HG02938 (cell line): ENCODE measurements at regions not wholly inside any gene's neighbourhood (a gene's known extent, or its start where the extent isn't known, plus 50 kb on each side); places are given as distances from the start of the nearest gene placed in this dataset.

Experiments used
- ATAC-seq: cut with Tn5 transposase; IDR thresholded peaks from one replicate; pipeline ENCODE4 v1.9.1; 2021; ENCODE audit warnings: mild to moderate bottlenecking, moderate library complexity; ENCODE audit not compliant: unreplicated experiment

DNA sequence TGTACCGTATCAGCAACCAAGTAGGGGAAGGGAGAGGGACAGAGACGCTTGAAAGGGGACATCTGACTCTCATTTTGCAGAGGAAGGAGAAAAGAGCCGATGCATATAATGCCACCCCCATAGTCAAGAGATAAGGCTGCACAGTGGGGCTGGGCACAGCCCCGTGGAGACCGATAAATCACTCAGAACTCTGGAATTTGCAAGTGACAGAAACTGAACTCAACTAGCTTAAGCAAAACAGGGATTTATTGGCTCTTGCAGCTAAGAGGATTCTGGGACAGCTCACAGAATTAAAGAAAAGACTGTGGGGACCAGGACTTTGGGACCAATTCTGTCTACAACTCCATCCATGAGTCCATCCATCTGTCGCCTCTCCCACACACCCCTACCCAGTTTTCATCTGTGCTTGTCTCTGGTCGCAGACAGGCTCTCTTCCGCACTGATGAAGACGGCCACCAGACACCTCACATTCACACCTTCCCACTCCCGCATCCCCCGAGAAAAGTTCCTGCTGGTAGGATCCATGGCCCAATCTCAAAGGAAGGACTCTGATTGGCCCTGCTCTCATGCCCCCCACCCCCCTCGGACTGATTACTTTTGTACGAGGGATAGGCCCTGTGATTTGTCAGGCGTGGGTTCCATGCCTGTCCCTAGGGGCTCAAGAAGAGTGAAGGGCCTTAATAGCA, 105.9 kb upstream of the RPL38 start:
- ATAC-seq = no peak

DNA sequence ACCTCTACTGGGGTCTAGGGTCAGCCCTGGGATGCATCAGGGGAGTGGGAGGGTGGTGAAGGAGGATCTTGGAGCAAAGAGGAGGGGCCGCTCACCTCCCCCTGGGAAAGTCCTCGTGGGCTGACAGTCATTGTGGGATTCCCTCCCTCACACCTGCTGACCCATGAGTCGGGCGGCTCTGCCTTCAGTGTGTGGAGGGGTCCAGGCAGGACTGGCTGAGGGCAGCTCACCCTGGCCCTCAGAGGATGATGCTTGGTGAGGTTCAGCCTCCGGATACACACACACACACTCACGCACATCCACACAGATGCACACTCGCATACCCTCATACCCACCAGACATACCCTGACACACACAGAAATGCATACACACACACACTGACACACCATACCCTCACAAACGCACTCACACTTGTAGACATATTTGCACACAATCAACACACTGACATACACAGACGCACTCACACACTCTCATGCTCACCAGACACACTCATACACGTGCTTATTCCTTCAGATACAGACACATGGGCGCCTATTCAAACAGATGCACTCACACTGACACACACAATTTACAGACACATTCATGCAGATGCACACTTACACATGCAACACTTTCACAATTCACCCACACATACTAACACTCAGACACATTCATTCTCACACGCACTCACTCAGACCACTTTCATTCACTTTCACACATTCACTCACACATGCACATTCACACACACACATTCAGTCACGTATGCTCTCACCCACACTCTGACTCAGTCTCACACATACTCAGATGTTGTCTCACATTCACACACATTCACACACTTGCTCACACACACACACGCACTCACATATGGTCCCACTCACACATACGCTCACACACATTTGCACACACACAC, 105.1 kb upstream of the RPL38 start:
- ATAC-seq = no peak

DNA sequence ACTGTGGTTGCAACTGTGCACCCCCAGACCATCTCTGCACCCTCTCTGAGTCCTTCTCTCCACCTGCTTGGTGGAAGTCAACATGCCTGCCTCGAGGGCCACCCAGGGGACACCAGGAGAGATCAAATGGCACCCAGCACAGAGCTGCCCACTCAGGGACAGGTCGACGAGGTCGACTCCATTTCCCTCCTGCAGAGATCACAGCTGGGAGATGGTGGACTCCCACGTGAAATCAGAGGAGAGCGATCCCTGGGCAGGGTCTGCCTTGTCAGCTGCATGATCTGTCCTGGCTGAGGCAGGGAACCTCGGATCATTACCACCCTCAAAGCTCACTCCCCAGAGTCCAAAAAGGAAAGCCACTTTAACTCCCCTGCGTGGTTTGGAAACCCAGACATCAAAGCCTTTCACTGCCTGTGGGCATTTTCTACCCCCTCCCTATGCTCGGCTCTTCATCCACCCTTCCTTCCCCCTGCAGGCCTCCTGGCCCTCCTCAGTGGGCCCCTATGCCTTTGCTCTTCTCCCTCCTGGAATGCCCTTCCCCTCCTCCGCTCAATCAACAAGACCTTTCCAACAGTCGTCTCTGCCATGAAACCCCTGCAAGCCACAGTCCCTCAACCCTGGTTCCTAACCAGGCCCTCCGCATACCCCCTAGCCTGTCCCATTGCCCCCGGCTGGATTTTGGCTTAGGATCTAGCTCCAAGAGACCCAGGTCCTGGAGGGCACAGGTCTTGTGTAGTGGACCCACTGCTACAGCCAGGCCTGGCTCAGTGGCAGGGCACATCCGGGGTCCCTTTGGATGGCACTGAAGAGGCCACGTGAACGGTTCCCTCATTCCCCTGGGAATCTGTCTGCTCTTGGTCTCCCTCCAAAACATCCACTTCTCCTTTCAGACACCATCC, 103.8 kb upstream of the RPL38 start:
- no peak for ATAC-seq

DNA sequence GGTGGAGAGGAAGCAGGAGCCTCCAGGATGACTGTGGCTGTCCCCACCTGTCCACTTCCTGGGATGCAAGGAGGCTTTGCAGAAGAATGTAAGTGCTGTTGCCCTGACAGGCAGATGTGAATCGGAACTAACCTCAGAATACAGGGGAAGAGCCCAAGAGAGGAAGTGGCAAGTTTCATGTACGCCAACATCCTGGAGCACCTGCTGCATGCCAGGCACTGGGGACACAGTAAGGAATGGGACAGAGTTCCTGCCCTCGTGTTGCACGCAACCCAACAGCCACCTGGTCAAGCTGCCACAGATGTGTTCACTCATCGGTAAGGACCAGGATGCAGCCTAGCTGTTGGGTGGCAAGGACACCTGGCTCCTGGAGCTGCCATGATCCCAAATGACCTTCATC, 98.6 kb upstream of the RPL38 start:
- no peak for ATAC-seq

DNA sequence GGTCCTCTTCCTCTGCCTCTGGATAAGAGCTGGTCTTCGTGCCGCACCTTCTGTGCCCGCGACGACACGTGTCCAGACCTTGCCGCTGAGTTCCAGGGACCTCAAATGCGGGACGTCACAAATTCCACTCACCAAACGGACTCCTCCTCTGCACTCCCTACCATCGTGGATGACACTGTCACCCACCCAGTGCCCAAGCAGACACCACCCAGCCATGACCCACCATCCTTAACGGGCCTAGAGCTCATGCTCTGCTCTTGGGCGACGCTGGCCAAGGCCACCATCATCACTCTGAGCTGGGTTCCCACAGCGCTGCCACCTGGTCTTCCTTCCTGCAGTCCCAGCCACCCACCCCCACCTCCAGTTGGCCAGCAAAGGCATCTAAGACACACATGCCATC, 96.4 kb upstream of the RPL38 start:
- no peak for ATAC-seq

DNA sequence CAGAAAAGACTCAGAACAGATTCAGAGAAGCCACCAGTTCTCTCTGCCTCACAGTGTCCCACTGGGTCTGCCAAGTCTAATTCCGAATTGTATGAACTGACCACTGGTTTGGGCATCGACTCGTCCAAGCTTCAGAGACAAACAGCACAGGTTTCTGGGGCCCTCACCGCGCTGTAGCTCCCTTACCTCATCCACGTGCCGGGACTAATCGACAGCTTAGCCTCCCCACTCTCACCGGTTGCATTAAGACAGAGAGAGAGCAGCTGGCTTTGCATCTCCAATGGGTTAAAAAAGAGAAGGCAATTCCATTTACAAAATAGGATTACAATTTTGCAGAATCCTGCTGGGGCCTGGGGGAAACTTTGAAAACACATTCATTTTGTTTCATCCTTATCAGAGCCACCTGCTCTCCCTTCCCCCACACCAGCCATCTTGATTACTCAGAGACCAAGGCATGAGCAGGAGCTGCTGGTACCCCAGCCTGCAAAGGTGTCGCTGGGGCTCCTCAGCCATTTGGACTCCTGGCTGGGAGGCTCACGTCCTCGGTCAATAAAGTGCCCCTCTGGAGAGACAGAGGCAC, 95.3 kb upstream of the RPL38 start:
- no peak for ATAC-seq

DNA sequence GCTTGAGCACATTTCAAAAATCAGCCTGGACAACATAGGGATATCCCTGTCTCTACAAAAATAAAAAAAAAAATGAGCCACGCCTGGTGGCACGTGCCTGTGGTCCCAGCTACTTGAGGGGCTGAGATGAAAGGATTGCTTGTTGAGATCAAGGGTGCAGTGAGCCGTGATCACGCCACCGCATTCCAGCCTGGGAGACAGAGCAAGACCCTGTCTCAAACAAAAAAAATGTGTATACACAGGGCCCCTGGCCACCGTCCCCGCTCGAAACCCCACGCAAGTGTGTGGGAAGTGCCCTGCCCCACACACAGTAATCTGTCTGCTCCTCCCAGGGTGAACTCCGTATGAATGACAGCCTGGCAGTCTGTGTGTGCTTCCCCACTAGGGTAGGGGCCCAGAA, 93.0 kb upstream of the RPL38 start:
- no peak for ATAC-seq

DNA sequence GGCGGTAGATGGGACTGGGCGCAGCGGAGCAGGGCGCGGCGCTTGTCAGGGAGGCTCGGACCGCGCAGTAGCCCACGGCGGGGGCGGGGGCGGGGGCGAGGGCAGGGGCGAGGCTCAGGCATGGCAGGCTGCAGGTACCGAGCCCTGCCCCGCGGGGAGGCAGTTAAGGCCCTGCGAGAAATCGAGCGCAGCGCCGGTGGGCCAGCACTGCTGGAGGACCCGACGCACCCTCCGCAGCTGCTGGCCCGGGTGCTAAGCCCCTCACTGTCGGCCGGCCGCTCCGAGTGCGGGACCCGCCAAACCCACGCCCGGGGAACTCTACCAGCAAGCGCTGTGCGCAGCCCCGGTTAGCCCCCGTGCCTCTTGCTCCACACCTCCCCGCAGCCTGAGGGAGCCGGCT, 90.2 kb upstream of the RPL38 start:
- ATAC-seq = no peak

DNA sequence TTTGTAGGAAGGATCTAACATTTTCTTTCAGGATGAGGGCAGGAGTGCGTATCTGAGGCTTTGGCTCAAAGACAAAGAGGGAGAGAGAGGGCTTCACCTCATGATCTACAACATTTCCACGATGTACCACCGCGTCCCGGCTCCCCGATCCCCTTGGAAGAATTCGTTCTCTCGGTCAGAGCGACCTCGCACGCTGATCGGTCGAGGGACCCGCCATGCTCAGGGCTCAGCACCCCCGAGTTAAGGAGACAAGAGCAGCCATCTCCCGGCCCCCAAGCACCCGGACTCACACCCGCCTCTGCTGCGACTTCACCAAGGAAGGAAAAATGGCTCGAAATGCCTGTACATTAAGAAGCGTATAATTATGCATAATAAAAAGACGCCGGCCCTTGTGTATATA, 89.5 kb upstream of the RPL38 start:
- no peak for ATAC-seq

DNA sequence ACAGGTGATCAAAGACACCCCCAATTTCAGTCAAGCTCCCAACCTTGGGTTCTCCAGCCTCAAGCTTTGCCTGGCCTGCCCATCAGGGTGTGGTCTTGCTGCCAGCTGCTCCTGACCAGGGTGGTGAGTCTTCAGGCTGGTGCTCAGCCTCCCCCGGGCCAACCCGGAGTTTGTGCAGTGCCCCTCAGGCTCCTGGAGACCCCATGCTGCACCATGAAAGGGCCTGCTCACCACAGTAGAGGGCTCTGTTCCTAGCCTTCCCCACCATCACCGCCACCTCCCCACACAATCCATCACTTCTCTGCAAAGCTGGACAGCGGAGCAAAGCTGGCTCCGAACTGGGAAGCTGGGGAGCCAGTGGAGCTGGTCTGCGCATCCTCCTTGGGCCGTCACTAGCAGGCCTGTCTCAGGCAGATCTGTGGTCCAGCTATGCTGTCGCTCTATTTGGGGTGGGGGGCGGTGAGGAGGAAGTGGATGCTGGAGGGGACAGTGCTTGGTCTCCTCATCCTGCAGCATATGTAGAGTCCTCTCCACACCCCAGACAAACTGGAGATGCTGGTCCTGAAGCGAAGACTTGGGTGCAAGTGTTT, 88.5 kb upstream of the RPL38 start:
- no peak for ATAC-seq

DNA sequence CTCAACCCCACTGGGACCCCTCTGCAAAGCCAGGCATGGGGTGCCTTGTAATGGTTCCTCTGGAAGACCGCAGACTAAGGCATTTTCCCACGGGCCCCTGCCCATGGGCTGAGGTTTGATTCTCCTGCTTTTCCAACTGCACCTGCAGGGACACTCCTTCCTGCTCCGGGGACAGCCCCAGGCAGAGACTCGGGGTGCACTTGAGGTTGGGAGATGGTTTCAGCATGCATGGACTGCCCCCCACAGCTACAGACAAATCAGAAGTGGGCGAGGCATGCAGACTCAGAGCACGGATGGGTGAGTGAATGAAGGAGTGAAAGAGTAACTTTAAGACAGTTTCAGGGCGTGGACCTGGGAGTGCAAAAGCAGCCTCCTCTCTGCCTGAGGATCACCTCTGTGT, 87.9 kb upstream of the RPL38 start:
- ATAC-seq = no peak

DNA sequence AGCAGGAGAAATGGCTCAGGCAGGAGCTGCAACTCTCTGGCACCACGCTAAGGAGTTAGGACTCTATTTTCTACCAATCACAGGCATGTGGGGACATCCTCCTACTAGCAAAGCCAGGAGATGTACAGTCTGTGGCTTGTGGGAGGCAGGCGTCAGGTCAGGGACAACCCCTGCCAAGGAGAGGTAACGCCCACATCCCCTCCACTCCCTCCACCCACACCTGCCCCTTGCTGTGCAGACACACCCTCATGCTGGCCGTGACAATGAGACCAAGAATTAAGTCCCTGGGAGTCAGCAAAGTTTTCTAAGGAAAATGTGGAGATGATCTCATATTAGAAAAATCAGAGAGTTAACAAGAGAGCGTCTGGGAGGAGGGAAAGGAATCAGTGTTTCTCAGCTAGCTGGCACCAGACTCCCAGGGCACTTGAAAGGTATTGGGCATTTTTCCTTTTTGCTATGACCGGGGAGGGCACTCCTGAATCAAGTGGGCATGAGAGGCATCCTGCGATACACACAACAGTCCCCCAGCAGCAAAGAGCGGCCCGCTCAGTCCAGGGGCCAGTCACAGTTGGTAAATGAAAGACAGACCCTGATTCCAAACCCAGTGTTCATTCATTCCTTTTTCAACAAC, 87.3 kb upstream of the RPL38 start:
- ATAC-seq = no peak

DNA sequence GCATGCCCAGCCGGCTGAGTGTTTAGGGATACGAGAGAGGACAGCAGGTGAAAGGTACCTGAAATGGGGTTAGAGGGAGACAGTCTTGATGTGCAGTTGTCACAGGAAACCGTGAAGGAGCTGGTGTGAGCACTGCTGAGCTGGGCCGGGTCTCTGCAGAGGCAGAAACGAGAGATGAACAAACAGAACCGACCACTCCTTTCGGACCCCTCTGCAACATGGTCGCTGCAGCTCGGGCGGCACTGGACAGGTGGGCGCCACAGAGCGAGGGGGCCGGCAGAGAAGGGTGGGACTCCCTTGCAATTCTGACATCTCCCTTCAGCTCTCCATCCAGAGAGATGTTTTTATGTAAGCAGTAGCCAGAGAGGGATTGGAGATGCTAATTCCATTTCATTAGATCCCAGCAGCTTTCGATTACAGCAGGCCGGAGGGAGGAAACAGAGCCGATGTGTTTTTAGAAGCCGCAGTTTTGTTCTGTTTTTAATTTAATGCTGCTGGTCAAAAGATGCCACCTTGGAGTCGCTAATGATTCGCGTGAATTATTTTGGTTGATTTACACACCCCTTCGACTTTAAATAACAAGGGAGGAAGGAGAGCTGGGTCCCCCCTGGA, 86.3 kb upstream of the RPL38 start:
- no peak for ATAC-seq

DNA sequence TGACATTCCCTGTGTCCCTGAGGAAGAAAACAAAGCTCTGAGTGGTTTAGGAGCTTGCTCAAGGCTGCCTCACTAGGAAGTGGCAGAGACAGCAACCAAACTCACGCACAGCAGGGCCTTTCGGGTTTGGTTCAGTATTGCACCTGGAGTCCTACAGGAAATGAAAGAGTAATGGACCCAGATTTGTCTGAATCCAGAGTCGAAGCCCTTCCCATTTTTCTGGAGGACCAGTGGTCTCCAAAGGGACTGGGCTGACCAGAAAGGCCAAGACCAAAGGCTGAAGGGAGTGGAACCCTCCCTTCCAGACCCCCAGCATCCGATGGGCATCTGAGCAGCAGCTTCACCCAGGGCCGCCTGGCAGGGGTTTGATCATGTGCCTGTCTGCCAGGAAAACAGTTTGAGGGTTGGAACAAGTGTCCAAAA, 85.5 kb upstream of the RPL38 start:
- no peak for ATAC-seq

DNA sequence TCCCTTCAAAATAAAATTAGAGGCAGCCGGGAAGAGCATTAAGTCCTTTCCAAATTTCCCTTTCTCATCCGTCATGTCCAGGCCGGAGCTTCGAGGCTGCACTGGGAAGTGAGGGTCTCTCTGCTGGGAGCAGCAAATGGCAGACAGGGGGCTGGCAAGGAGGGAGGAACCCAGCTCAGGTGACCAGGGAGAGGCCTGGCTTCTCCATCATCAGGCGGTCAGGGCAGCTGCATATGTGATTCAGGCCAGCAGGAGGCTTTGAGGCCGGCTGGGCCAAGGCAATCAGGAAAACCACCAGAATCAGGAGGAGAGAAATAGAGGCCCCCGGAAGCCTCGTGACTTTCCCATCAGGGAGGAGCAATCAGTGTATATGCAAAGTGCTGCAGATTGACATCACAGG, 85.0 kb upstream of the RPL38 start:
- ATAC-seq = no peak

DNA sequence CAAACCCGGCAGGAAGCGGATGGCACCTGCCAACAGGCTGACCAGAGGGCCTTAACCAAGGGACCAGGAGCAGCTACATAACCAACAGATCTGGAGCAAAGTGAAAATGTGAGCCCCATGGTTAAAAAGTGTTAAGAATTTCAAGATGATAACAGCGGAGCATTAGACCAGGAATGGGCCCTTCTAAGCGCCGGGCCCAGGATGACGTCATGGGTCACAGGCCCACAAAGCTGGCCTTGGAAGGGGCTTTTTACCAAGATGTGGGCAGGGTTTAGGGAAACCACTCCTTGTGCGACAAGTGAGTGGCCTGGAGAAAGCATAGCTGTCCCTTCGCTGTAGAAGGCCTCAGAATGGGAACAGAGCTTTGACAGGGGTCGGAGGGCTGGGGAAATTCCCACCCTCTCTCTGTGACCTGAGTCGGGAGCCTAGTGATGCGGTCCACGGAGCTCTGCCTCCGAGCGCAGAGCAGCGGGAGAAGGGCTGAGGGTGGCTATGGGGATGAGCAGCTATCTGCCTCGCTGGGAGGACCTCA, 84.4 kb upstream of the RPL38 start:
- no peak for ATAC-seq

DNA sequence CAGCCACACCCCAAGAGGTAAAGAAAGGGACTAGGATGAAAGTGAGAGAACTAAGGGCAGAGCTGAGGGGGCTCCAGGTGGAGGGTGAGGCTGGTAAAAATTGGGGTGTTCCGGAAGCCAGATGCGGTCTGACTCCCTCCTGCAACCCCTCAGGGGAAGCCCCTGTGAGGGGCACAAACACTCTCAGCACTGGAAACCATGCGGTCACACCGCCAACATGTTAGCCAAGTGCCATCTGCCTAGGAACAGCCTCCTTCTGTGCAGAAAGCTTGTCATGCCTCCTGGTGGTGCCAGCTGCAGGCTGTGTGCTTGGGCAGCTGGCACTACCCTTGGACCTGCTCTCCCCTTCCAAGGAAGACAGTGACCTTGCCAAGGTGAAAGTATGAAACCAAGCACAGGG, 83.5 kb upstream of the RPL38 start:
- no peak for ATAC-seq

DNA sequence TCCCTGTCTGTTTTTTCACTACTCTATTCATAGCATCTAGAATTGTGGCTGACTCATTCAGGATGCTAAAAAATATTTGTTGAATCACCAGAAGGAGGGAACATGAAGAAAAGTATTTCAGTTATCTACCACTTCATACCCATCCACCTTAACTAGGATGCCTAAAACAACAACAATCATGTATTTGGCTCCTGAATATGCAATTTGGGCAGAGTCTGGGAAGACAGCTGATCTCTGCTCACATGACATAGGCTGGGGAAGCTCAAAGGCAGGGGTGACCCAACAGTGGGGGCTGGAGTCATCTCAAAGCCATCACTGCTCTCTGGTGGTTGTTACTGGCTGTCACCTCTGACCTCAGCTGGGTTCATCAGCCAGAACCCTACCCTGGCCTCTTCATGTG, 80.1 kb upstream of the RPL38 start:
- no peak for ATAC-seq

DNA sequence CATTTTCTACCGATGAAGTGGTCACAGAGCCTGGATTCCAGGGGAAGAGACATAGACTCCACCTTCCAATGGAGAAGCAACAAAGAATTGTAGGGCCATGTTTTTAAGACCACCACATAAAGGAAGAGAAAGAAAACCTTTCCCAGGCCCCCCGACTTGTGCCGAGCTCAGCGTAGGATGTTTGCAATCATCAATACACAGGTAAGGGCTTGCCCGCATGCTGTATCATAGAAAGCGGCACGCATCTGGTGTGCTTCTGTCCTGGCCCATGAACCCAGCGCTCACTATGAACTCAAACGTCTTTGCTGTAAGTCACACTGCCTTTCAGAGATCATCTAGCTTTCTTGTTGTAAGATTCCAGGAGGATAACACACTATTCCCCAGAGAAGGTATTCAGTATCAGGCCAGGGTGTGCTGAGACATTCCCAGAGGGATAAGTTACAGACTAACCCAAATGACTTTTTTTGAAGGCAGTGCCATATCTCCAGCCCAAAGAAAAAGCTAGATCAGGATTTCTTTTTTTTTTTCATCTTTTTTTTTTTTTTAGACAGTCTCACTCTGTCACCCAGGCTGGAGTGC, 79.5 kb upstream of the RPL38 start:
- no peak for ATAC-seq
